Colon (tissue), 2 donors: ENCODE measurements at regions not wholly inside any gene's neighbourhood (a gene's known extent, or its start where the extent isn't known, plus 50 kb on each side); places are given as distances from the start of the nearest gene placed in this dataset.
A peak's percentile ranks its signal among the peaks of the same experiment; 100 is the strongest.
"Not testable (repeated sequence)": the region's sequence is repeated elsewhere in the genome, so short reads cannot be mapped to it uniquely, and the experiment has no call there.

Experiments
- FAIRE-seq: peaks from 2 replicates; lab custom pipeline; 2012; peaks lifted over from hg19 to GRCh38; lab: Jason Lieb, UNC
- donor health status: control.
- donor health status: control.

DNA sequence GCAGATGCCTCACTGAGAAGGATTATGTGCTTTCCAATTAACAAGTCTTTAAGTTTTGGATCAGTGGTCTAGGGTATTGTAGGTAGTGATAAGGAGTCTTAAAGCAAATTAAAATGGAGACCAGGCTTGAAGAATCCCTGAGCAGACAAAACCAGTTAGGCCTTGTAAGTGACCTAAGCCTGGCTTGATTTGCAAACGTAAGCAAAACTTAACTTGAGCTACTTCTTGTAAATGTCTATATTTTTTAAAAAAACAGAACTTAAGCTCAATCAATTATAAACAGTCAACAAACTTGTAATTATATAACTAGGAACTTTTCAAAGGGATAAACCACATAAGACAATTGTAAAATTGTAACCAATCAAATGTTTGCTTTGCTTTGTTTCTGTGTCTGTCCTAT is 72.7 kb upstream of the NALF2 start:
- peak; percentile 49 for FAIRE-seq

DNA sequence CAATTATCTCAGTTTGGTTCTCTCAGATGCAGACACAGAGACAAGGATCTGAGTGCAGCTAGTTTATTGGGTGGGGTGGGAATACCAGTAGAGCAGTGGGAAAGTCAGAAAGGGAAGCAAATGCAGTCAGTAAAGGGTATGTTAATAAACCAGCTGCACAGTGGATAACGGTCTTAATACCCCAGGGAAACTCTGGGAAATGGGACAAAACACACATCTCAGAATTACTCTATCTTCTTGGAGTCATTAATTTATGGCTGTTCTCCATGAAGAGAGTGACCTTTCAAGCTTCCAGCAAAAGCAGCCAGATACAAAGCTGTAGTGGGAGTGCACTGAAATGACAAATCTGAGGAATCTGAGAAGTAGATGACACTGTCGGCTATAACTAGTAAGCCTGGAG is 73.3 kb upstream of the NALF2 start:
- FAIRE-seq = no peak

DNA sequence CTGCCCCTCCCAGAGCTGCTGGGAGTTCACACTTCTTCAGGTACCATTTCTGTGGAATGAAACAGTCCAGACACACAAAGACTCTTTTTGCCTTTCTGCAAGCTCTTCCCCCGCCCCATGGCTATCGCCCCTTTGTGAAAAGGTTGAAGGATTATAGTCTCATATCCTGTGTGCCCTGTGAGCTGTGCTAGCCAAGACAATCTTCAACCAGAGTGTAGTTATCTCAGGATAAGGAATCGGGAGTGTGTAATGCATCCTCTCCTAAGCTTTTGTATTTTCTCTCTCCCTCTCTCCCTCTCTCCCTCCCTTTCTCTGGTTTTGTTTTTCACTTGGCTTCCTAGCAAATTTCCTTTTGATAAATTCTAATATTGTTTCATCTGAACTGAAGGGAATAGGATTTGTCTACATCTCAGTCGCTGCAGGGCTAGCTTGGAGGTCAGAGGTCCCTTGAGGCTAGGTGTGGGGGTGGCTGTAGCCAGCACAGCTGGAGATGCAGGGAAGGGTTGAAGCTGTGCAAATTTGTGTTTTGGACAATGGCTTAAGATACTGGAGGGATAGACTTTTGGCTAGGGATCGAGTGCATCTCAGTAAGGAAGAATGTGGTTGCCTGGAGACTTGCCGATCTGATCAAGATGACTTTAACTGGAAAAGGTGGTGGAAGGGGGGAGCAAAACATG is 74.6 kb upstream of the NALF2 start:
- FAIRE-seq = no peak

DNA sequence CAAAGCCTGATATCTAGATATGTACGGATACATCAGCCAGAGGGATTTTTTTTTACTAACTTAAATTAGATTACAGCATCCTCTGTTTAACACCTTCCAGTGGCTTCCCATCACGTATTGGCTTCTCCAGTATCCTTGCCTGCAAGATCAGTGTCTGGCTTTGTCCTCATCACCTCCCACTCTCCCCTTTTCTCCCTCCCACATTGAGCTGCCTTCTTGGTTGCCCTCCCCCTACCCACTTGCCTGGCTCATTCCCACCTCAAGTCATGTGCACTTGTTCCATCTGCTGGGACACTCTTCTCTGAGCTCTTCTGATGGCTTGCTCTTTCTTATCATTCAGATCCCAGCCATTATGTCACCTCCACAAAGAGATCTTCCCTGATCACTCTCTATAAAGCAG is 75.9 kb upstream of the NALF2 start:
- FAIRE-seq = no peak

DNA sequence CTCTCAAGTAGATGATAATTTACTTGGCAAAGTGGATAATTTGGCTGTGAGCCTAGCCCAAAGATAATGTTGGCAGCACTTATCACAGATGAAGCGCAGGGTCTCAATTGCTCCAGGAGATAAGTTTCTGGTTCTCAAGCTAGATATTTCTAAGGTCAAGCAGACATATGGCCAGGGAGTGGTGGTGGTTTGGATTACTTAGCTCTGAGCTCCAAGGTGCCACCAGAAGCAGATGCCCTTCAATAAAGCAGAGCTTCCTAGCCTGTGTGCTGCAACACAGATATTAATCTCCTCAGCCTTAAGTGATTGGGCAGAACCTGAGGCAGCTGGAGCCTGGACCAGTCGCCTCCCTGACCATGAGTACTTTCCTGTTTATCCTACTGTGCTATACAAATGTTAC is 79.2 kb upstream of the NALF2 start:
- FAIRE-seq = no peak

DNA sequence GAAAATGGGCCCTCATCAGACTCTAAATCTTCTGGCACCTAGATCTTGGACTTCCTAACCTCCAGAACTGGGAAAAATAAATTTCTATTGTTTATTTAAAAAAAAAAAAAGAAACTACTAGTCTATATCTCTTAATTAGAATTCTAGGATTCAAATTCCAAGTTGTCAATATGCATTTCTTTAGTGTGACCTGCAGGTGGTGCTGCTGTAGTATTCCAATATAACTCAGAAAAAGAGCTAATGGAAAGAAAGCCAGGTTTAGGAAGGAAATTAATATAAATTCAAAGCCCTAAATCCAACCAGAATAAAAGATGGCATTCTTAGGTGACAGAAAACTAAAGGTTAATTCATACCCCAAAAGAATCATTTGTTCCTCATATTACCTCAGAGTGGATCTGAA is 80.0 kb upstream of the NALF2 start:
- FAIRE-seq = peak; percentile 10

DNA sequence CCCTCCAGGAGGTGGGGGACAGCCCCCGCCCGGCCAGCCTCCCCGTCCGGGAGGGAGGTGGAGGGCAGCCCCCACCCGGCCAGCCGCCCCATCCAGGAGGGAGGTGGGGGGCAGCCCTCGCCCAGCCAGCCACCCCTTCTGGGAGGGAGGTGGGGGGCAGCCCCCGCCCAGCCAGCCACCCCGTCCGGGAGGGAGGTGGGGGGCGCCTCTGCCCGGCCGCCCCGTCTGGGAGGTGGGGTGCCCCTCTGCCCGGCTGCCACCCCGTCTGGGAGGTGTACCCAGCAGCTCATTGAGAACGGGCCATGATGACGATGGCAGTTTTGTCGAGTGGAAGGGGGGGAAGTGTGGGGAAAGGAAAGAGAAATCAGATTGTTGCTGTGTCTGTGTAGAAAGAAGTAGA is 81.9 kb upstream of the NALF2 start:
- FAIRE-seq = not testable (repeated sequence)

DNA sequence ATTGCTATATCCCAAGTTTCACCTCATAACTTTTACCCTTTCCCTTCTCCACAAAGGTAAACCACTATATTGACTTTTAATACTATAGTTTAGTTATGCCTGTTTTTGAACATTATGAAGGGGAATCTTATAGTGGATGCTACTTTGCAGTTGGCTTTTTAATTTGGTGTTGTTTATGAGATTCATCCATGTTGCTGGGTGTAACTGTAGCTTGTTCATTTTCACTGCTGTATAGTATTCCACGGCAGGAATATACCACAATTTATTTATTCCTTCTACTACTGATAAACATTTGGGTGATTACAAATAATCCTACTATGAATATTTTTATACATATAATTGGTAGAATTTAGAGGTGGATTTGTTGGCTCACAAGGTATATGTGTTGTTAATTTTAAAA is 88.4 kb upstream of the NALF2 start:
- FAIRE-seq = no peak

DNA sequence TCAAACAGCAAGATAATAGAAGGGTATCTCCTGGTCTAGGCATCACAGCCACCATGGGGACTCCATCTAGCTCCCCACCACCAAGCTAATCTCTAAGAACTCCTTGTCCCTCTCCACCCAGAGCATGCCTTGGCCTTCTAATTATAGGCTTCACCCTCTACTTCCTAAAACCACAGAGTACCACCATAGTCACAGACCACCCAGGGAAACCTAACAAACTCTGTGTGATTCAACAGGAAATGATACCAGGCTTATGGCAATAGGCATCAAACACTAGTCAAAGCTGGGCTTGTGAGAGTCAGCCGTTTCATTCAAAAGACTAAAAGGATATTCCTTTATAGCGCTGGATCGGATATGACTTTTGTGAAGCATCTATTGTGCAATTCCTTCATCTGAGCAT is 91.5 kb upstream of the NALF2 start:
- no peak for FAIRE-seq

DNA sequence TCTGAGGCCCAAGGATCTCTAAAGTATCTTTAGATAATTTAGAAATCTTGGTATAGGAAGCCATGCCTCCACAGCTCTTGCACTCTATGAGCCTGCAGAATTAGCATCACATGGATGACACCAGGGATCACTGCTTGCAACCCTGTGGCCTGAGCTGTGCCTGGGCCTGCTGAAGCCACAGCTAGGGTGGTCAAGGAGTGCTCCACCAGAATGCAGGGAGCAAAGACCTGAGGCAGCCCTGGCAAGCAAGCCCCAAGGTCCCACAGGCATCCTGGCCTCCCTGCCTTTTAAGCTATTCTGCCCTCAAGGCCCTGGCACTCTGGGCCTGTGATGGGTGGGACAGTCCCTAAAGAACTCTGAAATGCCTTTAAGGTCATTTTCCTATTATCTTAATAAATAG is 105.2 kb upstream of the NALF2 start:
- no peak for FAIRE-seq

DNA sequence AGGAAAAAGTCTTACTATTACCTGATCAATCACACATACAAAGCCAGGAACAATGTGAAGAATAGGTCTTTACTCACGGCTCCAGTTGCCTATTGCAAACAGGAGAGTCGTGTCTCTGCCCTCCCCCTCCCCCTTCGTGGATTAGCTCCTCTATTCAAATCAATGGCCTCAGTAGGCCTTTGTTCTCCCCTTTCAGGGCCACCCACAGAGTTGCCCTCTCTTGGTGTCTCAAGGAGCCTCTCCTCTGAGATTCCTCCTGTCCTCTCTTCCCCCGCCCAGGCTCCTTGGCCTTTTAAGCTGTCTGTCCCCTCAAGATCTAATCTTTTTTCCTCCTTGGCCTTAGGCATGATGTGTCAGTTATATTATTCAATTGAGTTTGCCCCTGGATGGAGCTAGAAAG is 107.2 kb upstream of the NALF2 start:
- no peak for FAIRE-seq

DNA sequence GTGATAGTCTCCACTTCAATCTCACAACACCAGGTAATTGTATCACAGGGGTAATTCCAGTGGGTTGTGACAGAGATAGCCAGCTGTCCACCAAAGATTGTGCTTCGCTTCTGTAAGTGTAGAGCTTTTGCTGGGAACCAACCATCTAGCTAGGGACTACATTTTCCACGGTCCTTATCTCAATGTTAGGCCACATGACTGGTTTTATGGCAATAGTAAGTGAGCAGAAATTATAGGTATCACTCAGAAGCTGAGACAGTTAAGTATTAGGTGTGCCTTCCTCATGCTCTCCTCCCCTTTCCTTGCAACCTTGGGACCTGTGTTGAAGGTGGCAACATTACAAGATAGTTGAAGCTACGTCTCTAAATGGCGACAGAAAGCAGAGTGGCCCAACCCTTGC is 108.8 kb upstream of the NALF2 start:
- FAIRE-seq = no peak

DNA sequence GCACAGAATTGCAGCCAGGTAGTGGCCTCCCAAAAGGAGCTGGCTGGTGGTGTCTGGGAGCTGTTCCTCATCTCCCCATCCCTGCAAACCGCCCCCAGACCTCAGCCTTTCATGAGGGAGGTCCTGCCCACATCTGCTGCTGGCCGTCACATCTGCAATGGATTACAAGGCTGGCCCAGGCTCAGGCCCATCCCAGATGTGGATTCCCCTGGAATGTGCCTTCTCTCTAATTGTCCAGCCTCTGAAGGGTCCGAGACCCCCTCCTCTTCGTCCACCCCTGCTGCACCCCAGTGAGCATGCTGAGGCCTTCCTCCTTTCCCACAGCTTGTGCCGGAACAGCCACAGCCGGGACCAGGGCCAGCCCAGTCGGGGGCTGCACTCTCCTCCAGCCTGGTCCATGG is 115.0 kb upstream of the NALF2 start:
- no peak for FAIRE-seq

DNA sequence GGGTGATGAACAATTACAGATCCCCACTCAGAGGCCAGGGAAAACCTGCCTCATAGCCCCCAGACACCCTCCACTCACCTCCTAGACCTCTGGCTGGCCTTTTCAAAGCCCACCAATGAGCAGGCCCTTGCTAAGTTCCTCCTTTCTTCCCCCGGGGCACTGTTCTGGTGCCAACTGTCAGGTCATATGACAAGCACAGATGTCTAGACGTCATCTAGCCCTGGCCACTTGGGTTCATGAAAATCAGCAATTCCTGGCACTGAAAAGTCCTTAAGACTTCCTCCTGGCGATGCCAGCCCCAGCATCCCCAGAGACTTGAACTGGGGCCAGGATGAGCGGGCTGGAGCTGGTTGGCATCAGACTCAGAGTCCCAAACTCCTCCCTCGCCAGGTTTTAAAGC is 115.6 kb upstream of the NALF2 start:
- no peak for FAIRE-seq

DNA sequence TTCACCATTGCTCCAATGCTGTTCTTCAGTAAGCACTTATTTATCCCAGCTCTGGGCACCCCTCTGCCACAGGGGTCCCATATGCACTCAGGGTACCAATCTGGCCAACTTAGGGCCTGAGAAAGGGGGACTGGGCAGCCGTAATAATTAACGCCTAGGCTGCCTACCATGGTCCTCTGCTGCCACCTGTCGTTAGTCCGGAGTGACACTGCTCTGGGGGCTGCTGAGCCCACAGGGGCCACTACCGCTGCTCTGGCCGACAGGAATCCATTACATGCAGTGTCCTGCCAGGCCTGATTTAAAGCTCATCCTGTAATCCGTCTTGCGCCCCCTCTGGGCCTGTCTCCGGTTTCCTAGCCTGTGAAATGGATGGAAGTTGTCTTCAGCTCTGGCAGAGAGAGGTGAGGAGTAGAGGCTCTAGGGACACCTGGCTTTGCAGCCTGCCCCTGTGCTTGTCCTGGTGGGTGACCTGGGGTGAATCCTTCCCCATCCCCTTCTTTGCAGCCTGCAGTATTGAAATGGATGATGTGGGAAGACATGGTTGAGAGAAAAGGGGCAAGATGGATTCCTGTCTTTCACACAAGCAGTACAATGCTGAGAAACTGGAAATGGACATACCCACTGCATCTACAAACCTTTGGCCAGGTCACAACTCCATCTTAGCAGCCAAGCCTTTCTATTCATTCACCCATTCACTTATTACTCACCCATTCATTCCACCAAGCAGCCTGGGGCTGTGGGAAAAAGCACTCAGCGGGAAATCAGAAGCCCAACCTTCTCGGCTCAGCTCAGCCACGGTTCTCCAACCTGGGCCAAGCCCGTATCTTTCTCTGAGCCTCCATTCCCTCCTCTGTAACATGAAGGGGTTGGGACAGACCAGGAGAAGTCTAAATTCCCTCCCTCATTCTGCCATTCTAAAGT is 116.3 kb upstream of the NALF2 start:
- FAIRE-seq = no peak

DNA sequence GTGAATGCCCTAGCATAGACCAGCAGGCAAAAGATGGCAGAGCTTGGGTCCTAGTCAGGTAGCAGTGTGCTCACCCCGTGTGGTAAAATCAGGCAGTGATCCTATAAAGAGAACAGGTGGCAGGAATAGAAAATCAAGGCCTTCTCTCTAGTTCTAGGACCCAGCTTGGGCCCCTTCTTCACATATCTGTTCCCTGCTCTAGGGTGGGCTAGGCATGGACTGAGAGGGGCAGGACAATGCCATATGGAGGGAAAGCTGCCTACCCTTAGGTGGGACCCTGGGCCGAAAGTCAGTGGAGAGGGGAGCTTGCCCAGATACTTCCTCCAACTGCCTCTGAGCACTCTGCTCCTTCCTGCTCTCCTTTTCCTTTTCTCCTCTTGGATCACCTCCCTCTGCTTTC is 117.4 kb upstream of the NALF2 start:
- FAIRE-seq = no peak

DNA sequence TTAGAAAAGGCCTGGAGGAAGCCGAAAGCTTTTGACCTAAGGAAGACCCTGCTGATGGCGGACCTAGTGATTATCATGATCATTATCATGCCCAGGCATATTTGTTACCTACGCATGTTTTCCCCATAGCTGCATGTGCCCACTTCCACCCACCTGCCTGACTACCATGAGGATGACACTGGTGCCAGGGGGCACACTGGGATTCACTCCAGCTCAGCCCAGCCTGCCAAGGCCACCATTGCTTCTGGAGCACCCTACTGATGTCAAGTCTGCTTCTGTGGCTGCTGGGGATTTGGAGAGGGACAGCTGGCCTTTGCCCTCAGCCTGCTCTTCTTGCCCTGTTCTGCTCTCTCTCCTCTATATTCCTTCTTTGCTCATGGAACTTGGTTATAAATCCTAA is 124.7 kb upstream of the NALF2 start:
- FAIRE-seq = no peak

DNA sequence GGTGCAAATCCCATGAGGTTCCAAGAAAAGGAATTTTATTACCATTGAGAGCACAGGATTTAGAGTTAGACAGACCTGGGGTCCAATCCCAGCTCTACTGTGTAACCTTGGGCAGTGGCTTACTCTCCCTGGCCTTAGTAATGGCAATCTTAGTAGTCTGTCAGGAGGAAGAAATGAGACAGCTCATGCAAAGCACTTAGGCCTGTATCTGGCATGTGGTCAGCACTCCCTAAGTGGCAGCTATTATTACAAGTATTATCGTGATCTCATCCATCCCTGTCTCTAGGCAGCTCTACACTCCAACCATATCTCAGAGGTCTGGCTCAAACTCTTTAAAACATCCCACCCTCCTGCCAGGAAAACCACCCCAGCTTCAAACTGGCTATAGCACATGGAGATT is 129.6 kb upstream of the NALF2 start:
- FAIRE-seq = no peak

DNA sequence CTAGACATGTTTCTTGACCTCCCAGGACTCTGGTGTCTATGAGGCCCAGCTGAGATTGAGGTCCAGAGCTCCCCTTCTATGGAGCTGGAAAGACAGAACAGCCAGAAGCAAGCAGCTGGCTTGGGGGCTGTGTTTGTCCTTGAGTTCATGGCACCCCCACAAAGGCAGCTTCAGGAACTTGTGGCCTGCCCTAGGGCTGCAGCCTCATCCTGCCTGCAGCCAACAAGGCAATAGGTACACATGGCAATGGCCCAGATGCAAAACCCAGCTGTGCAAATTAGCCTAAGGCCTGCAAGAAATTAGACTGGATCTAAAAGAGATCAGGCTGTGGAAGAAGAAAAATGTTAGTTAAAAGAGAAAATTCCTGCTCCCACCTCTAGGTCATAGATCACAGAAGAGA is 131.7 kb upstream of the NALF2 start:
- FAIRE-seq = no peak

DNA sequence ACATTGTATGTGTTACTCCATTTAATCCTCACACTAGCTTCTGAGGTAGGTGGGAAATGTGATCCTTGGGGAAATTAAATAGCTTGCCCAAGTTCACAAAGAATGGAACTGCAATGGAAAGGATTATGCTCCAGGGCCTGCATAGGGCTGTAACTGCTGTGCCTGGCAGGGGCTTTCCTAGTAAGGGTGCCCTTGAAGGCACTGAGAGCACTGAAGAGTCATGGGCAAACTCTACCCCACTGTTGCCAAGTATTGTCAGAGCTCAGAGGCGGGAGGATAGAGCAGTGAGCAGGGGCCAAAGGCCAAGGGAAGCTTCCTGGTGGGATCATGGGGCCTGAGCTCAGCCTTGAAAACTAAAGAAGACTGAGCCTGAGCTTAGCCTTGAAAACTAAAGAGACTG is 133.0 kb upstream of the NALF2 start:
- no peak for FAIRE-seq

DNA sequence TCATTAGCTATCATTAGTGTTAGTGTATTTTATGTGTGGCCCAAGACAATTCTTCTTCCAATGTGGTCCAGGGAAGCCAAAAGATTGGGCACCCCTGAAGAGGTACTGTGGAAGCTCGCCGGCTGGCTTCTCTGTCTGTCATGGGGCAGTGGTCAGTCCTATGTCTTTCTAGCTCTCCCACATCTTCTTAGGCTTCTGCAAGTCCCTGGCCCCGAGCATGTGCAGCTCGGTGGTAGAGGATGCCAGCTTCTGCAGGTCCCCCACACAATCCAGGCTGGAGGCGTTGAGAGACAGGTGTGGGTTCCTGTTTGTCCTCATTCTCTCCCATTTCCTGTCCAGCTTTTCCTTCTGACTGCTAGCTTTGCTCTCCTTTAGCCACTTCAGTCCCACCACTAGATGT is 134.1 kb upstream of the NALF2 start:
- FAIRE-seq = no peak

DNA sequence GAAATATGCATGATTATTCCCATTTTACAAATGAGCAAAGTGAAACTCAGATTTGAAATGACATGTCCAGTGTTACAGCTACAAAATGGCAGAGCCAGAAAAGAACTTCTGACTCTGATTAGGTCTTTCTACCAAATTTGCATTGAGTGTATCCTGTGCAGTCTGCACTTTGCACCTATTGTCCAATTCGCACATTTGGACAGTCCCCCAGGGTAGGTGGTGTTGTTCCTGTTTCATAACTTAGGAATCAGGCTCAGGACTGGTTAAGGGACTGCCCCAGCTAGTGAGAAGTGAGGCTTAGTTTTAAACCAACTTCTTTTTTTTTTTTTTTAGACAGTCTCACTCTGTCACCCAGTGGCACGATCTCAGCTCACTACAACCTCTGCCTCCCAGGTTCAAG is 137.9 kb upstream of the NALF2 start:
- FAIRE-seq = no peak

DNA sequence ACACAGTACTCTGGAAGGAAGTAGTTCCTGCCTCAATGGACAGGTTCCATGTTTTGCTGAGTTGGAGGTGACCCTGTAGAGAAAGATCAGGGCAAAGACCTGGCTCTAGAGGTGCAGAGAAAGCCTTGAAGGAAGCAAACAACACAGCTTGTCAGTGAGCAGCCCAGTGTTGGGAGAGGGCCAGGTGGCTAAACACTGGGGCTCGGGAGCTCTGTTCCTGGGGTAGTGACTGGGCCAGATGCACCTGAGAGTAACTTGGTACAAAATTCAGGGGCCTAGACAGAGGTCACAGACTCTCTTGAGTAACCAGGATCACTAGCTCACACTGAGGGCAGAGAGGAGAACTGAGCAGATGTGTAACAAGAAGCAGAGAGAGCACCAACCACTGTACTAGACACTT is 138.4 kb upstream of the NALF2 start:
- no peak for FAIRE-seq

DNA sequence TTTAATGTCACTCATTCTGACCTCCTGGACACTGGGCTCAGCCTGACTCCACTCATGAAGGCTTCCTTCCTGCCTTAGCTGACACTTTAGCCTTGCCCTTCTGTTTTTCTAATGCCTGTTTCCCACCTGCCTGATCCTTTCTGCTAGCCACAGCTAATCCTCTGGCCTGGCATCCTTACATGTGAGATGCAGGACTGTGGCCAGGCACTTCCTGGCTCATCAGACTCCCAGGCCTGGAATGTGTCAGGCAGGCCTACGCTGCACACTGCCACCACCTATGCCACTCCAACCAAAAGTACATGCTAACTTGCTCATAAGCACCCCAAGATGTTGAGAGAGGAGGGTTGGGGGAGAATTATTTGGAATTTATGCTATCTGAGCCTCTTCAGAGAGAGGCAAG is 138.8 kb upstream of the NALF2 start:
- FAIRE-seq = no peak
